Right lobe of liver (tissue), 6 donors: ENCODE measurements at regions not wholly inside any gene's neighbourhood (a gene's known extent, or its start where the extent isn't known, plus 50 kb on each side); places are given as distances from the start of the nearest gene placed in this dataset.

Experiments used
- ATAC-seq, 4 donors: fragments of 200-7000 bp; cut with Tn5 transposase; one replicate each; pipeline ENCODE4 v1.9.1; 2020; ENCODE audit warnings: mild to moderate bottlenecking in 4 of 4, moderate library complexity in 4 of 4
- DNase-seq, 3 donors: peaks; one replicate each; pipeline ENCODE4 v3.0.0-alpha.2; 2020
- H3K27ac ChIP-seq, 3 donors: fragments of 200-600 bp; one replicate each; pipeline ENCODE4 v1.8.0; 2022
- H3K27me3 ChIP-seq, 2 donors: fragments of 200-600 bp; one replicate each; pipeline ENCODE4 v1.8.0; 2022
- H3K36me3 ChIP-seq, 4 donors: fragments of 200-600 bp; sonication (generic) in 1 of 4; one replicate each; pipeline versions ENCODE4 v1.5.1 to v1.8.0; 2017 to 2022; ENCODE audit warnings: control low read depth in 1 of 4
- H3K4me1 ChIP-seq, 4 donors: fragments of 200-600 bp; sonication (generic) in 1 of 4; one replicate each; pipeline versions ENCODE4 v1.5.1 to v1.8.0; 2017 to 2022; ENCODE audit warnings: control low read depth in 1 of 4
- H3K4me3 ChIP-seq, 3 donors: fragments of 200-600 bp; one replicate each; pipeline ENCODE4 v1.8.0; 2022
- H3K9me3 ChIP-seq, 4 donors: fragments of 200-600 bp; sonication (generic) in 1 of 4; one replicate each; pipeline versions ENCODE4 v1.5.1 to v1.8.0; 2017 to 2022; ENCODE audit warnings: control low read depth in 1 of 4
- CTCF ChIP-seq, 4 donors: fragments of 200-600 bp in 3 of 4; fragments of 450-650 bp in 1 of 4; IDR thresholded peaks; one replicate each; pipeline versions ENCODE4 v1.5.1 to v1.8.0; 2016 to 2022; ENCODE audit warnings: antibody characterized with exemption in 4 of 4, mild to moderate bottlenecking in 2 of 4
- POLR2A ChIP-seq: fragments of 450-650 bp; IDR thresholded peaks from one replicate; pipeline ENCODE4 v1.6.1; 2017; ENCODE audit warnings: antibody characterized with exemption, mild to moderate bottlenecking
- WGBS: methylation state at CpG from one replicate; pipeline ENCODE4 v1.1.6; 2018; ENCODE audit warnings: low coverage, low lambda C conversion rate; ENCODE audit not compliant: insufficient coverage; ENCODE audit errors: missing lambda C conversion rate; 5-methylcytosine and 5-hydroxymethylcytosine counted together
- intact Hi-C, 2 donors: fragments of 100-400 bp; cut with DNase I; formaldehyde crosslinking; loops; one replicate each; pipeline versions ENCODE4 v1.11.2 to v1.14.1; 2022
- donor health status: DM: no; HTN: yes; CAD: no.
- donor health status: DM: no; HTN: no; CAD: no.
- donor health status: DM: no; HTN: no; CAD: no.
- donor health status: DM: no; HTN: yes; CAD: no.
- donor health status: DM: no; HTN: yes; CAD: no.

- Histone ChIP-seq H3K36me3 (no peaks in the 10 kb centered on the region), H3K9me3 (no peaks in the 10 kb centered on the region), H3K4me3 (no peak overlapping the region), H3K4me1 (no peaks in the 10 kb centered on the region), H3K27me3 (no peaks in the 10 kb centered on the region), H3K27ac (no peak overlapping the region)
- WGBS: 71% methylated on average over 6 of the region's 6 CpGs
- TF ChIP-seq POLR2A (no peak), CTCF (IDR thresholded peaks at IDR 0.05) (no peak)
- ATAC-seq (no peak), DNase-seq (no peak)
- intact Hi-C loops: no loop called here
Observed at GRCh38 chr6:133637874-133638273, 251.0 kb upstream of the TCF21 start.

- no peaks in the 10 kb centered on the region for H3K27me3 ChIP-seq
- H3K36me3 ChIP-seq: no peaks in the 10 kb centered on the region
- no peak for DNase-seq
- no peak for TF ChIP-seq CTCF (IDR thresholded peaks at IDR 0.05)
- TF ChIP-seq POLR2A: no peak
- intact Hi-C loops: no loop called here
- H3K9me3 ChIP-seq: no peaks in the 10 kb centered on the region
- no peak overlapping the region for H3K27ac ChIP-seq
- 76% methylated on average over 5 of the region's 5 CpGs for WGBS
- no peaks in the 10 kb centered on the region for H3K4me1 ChIP-seq
- H3K4me3 ChIP-seq: no peak overlapping the region
- ATAC-seq: no peak
Observed at GRCh38 chr6:133641104-133641503, 247.8 kb upstream of the TCF21 start.

GRCh38 chr6:133644548-133644891 lies 244.4 kb upstream of the TCF21 start:
- DNase-seq (no peak), ATAC-seq (no peak)
- H3K36me3 ChIP-seq: no peaks in the 10 kb centered on the region
- no peak overlapping the region for H3K27ac ChIP-seq
- WGBS: 53% methylated on average over 4 of the region's 4 CpGs
- no peaks in the 10 kb centered on the region for H3K27me3 ChIP-seq
- intact Hi-C loops: no loop called here
- H3K4me3 ChIP-seq: no peak overlapping the region
- TF ChIP-seq CTCF (IDR thresholded peaks at IDR 0.05): no peak
- TF ChIP-seq POLR2A: no peak
- no peaks in the 10 kb centered on the region for H3K4me1 ChIP-seq
- no peaks in the 10 kb centered on the region for H3K9me3 ChIP-seq

- no peaks in the 10 kb centered on the region for H3K9me3 ChIP-seq
- no peak overlapping the region for H3K4me3 ChIP-seq
- no peak for TF ChIP-seq POLR2A
- TF ChIP-seq CTCF (IDR thresholded peaks at IDR 0.05): no peak
- H3K36me3 ChIP-seq: no peaks in the 10 kb centered on the region
- DNase-seq (no peak), ATAC-seq (peak in 1 of 4 donors; percentile 10)
- no peak overlapping the region for H3K27ac ChIP-seq
- H3K27me3 ChIP-seq: no peaks in the 10 kb centered on the region
- H3K4me1 ChIP-seq: no peaks in the 10 kb centered on the region
- WGBS: 37% methylated on average over 5 of the region's 5 CpGs
- intact Hi-C loops: no loop called here
Observed at GRCh38 chr6:133644892-133645619, 243.9 kb upstream of the TCF21 start.
